ENCODE measurements at regions not wholly inside any gene's neighbourhood (a gene's known extent, or its start where the extent isn't known, plus 50 kb on each side); places are given as distances from the start of the nearest gene placed in this dataset.
"Not testable (repeated sequence)": the region's sequence is repeated elsewhere in the genome, so short reads cannot be mapped to it uniquely, and the experiment has no call there.

GRCh38 chr3:198112031-198112430 lies 152.0 kb downstream of the LMLN start:
- ChIA-PET POLR2A (ENCODE audit: unreplicated experiment) (no interaction called here), CTCF (no interaction called here)
- no peaks in the 10 kb centered on the region for H3K9me2 ChIP-seq (ENCODE audit: insufficient read depth)
- H3K9me3 ChIP-seq (ENCODE audit: insufficient read depth, low read depth): no peaks in the 10 kb centered on the region
- H3F3A ChIP-seq (ENCODE audit: insufficient read depth, low read depth): no peaks in the 10 kb centered on the region
- intact Hi-C loops (cut with micrococcal nuclease; ENCODE audit: unreplicated experiment): no loop called here
- H3K27ac ChIP-seq: no peak overlapping the region
- H4K20me1 ChIP-seq (ENCODE audit: insufficient read depth): no peaks in the 10 kb centered on the region
- H2AFZ ChIP-seq: no peak overlapping the region
- no peak for DNase-seq
- H3K79me2 ChIP-seq (ENCODE audit: low read depth): no peaks in the 10 kb centered on the region
- no peak overlapping the region for H3K4me2 ChIP-seq
- TF ChIP-seq, protein P1, sequence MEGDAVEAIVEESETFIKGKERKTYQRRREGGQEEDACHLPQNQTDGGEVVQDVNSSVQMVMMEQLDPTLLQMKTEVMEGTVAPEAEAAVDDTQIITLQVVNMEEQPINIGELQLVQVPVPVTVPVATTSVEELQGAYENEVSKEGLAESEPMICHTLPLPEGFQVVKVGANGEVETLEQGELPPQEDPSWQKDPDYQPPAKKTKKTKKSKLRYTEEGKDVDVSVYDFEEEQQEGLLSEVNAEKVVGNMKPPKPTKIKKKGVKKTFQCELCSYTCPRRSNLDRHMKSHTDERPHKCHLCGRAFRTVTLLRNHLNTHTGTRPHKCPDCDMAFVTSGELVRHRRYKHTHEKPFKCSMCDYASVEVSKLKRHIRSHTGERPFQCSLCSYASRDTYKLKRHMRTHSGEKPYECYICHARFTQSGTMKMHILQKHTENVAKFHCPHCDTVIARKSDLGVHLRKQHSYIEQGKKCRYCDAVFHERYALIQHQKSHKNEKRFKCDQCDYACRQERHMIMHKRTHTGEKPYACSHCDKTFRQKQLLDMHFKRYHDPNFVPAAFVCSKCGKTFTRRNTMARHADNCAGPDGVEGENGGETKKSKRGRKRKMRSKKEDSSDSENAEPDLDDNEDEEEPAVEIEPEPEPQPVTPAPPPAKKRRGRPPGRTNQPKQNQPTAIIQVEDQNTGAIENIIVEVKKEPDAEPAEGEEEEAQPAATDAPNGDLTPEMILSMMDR (conservative IDR thresholded peaks at IDR 0.05): no peak
- TF ChIP-seq EZH2 (IDR thresholded peaks at IDR 0.05; ENCODE audit: low read depth): no peak
- no peaks in the 10 kb centered on the region for H3K36me3 ChIP-seq (ENCODE audit: low read depth)
- peaks cover 10% of the 10 kb centered on the region for H3K27me3 ChIP-seq (ENCODE audit: insufficient read depth, low read depth)
- no TSS peak for BruUV-seq (replicated peaks)
- H3K4me3 ChIP-seq: no peak overlapping the region
- no peaks in the 10 kb centered on the region for H3K4me1 ChIP-seq (replicated peaks; ENCODE audit: insufficient read depth)

GRCh38 chr3:198113206-198114053 lies 153.4 kb downstream of the LMLN start:
- ChIA-PET POLR2A (ENCODE audit: unreplicated experiment) (no interaction called here), CTCF (no interaction called here)
- H2AFZ ChIP-seq: no peak overlapping the region
- no peaks in the 10 kb centered on the region for H3K4me1 ChIP-seq (replicated peaks; ENCODE audit: insufficient read depth)
- intact Hi-C loops (cut with micrococcal nuclease; ENCODE audit: unreplicated experiment): no loop called here
- no peaks in the 10 kb centered on the region for H3K9me2 ChIP-seq (ENCODE audit: insufficient read depth)
- no peaks in the 10 kb centered on the region for H4K20me1 ChIP-seq (ENCODE audit: insufficient read depth)
- TF ChIP-seq, protein P1 (conservative IDR thresholded peaks at IDR 0.05): no peak
- TF ChIP-seq EZH2 (IDR thresholded peaks at IDR 0.05; ENCODE audit: low read depth): no peak
- H3K27me3 ChIP-seq (ENCODE audit: insufficient read depth, low read depth): peaks cover 8% of the 10 kb centered on the region
- no peak overlapping the region for H3K4me2 ChIP-seq
- H3K9me3 ChIP-seq (ENCODE audit: insufficient read depth, low read depth): no peaks in the 10 kb centered on the region
- H3K27ac ChIP-seq: no peak overlapping the region
- BruUV-seq (replicated peaks): no TSS peak
- H3K79me2 ChIP-seq (ENCODE audit: low read depth): no peaks in the 10 kb centered on the region
- H3K4me3 ChIP-seq: no peak overlapping the region
- H3F3A ChIP-seq (ENCODE audit: insufficient read depth, low read depth): no peaks in the 10 kb centered on the region
- no peaks in the 10 kb centered on the region for H3K36me3 ChIP-seq (ENCODE audit: low read depth)
- no peak for DNase-seq

- H3K79me2 ChIP-seq (ENCODE audit: low read depth); intact Hi-C loops (cut with micrococcal nuclease; ENCODE audit: unreplicated experiment); H3K4me1 ChIP-seq (replicated peaks; ENCODE audit: insufficient read depth); H4K20me1 ChIP-seq (ENCODE audit: insufficient read depth); H3K4me2 ChIP-seq; H3K27me3 ChIP-seq (ENCODE audit: insufficient read depth, low read depth); H3K27ac ChIP-seq; H2AFZ ChIP-seq; CTCF ChIA-PET; BruUV-seq (replicated peaks); H3K9me3 ChIP-seq (ENCODE audit: insufficient read depth, low read depth); POLR2A ChIA-PET (ENCODE audit: unreplicated experiment); H3K36me3 ChIP-seq (ENCODE audit: low read depth); H3K9me2 ChIP-seq (ENCODE audit: insufficient read depth); H3K4me3 ChIP-seq; H3F3A ChIP-seq (ENCODE audit: insufficient read depth, low read depth); DNase-seq: not testable (repeated sequence)
Measured at GRCh38 chr3:198114516-198114915, 154.5 kb downstream of the LMLN start.

- H3K9me2 ChIP-seq (ENCODE audit: insufficient read depth); intact Hi-C loops (cut with micrococcal nuclease; ENCODE audit: unreplicated experiment); H3K27ac ChIP-seq; POLR2A ChIA-PET (ENCODE audit: unreplicated experiment); H3K79me2 ChIP-seq (ENCODE audit: low read depth); H3K9me3 ChIP-seq (ENCODE audit: insufficient read depth, low read depth); H3K36me3 ChIP-seq (ENCODE audit: low read depth); H3K4me2 ChIP-seq; H3F3A ChIP-seq (ENCODE audit: insufficient read depth, low read depth); DNase-seq; H3K4me1 ChIP-seq (replicated peaks; ENCODE audit: insufficient read depth); CTCF ChIA-PET; H4K20me1 ChIP-seq (ENCODE audit: insufficient read depth); H2AFZ ChIP-seq; BruUV-seq (replicated peaks); H3K4me3 ChIP-seq; H3K27me3 ChIP-seq (ENCODE audit: insufficient read depth, low read depth): not testable (repeated sequence)
Measured at GRCh38 chr3:198122184-198122583, 162.2 kb downstream of the LMLN start.

GRCh38 chr3:198137038-198137835 lies 177.2 kb downstream of the LMLN start:
- H4K20me1 ChIP-seq (ENCODE audit: insufficient read depth); H3F3A ChIP-seq (ENCODE audit: insufficient read depth, low read depth); H3K79me2 ChIP-seq (ENCODE audit: low read depth); CTCF ChIA-PET; intact Hi-C loops (cut with micrococcal nuclease; ENCODE audit: unreplicated experiment); BruUV-seq (replicated peaks); DNase-seq; H3K4me1 ChIP-seq (replicated peaks; ENCODE audit: insufficient read depth); H3K9me3 ChIP-seq (ENCODE audit: insufficient read depth, low read depth); H3K36me3 ChIP-seq (ENCODE audit: low read depth); H2AFZ ChIP-seq; H3K27ac ChIP-seq; H3K9me2 ChIP-seq (ENCODE audit: insufficient read depth); POLR2A ChIA-PET (ENCODE audit: unreplicated experiment); H3K4me3 ChIP-seq; H3K4me2 ChIP-seq: not testable (repeated sequence)
- H3K27me3 ChIP-seq (ENCODE audit: insufficient read depth, low read depth): peaks cover 28% of the 10 kb centered on the region; the same call in 1 of the 2 replicates

All from PC-9 (cell line).